ENCODE measurements at regions not wholly inside any gene's neighbourhood (a gene's known extent, or its start where the extent isn't known, plus 50 kb on each side); places are given as distances from the start of the nearest gene placed in this dataset.
A peak's percentile ranks its signal among the peaks of the same experiment; 100 is the strongest.

GRCh38 chr13:50080911-50081678, 65.9 kb downstream of the KCNRG start:
- peak; percentile 18; the same call in 1 of the 2 replicates for TF ChIP-seq MYC (IDR thresholded peaks at IDR 0.05; ENCODE audit: low read depth, low read length)
- TF ChIP-seq, protein P1, sequence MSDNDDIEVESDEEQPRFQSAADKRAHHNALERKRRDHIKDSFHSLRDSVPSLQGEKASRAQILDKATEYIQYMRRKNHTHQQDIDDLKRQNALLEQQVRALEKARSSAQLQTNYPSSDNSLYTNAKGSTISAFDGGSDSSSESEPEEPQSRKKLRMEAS (IDR thresholded peaks at IDR 0.05; ENCODE audit: low read depth, low read length), result no peak
- DNase-seq (ENCODE audit: low read depth), result peak; percentile 75
- H3K4me3 ChIP-seq (ENCODE audit: low read depth, low read length), result peak overlapping the region; percentile 80

DNA sequence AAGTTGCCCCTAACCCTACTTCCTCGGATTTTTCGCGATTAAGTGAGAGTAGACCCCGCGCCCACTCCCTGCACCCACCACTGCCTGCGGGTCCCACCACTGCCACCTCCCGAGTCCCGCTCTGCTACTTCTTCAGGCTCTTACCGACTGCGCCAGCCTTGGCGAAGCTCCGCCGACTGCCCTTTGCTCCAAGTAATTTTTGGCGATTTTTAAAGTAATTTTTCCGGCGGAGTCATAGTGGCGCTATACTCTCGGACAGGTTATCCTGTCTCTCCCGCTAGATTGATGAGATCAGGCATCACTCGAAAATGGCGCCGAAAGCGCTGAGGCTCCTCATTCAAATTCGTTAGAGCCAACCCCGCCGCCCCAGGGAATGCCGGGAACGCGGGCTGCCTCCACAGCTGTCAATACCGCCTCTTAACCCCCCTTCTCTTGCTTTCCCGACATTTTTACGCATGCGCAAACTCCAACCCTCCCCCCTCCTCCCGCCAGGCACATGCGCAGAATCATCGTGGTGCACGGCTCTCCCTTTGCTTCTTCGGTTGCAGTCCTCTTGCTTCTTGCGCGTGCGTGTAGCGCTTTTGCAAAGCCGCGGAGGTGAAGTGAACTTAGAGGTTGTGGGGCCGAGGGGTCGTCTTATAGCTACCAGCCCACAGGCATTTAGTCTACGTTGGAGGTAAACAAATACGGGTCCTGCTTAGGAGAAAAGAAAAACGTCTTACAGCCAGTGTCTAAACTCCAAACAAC, 66.6 kb downstream of the KCNRG start:
- peak overlapping the region; percentile 95 for H3K4me3 ChIP-seq (ENCODE audit: low read depth, low read length)
- TF ChIP-seq, protein P2, sequence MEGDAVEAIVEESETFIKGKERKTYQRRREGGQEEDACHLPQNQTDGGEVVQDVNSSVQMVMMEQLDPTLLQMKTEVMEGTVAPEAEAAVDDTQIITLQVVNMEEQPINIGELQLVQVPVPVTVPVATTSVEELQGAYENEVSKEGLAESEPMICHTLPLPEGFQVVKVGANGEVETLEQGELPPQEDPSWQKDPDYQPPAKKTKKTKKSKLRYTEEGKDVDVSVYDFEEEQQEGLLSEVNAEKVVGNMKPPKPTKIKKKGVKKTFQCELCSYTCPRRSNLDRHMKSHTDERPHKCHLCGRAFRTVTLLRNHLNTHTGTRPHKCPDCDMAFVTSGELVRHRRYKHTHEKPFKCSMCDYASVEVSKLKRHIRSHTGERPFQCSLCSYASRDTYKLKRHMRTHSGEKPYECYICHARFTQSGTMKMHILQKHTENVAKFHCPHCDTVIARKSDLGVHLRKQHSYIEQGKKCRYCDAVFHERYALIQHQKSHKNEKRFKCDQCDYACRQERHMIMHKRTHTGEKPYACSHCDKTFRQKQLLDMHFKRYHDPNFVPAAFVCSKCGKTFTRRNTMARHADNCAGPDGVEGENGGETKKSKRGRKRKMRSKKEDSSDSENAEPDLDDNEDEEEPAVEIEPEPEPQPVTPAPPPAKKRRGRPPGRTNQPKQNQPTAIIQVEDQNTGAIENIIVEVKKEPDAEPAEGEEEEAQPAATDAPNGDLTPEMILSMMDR (IDR thresholded peaks at IDR 0.05; ENCODE audit: low read depth, low read length), result no peak
- TF ChIP-seq, protein P1 (IDR thresholded peaks at IDR 0.05; ENCODE audit: low read depth, low read length), result peak; percentile 94
- TF ChIP-seq MYC (IDR thresholded peaks at IDR 0.05; ENCODE audit: low read depth, low read length), result peak; percentile 92
- TF ChIP-seq POLR2A (IDR thresholded peaks at IDR 0.05; ENCODE audit: extremely low read depth, insufficient read length), result peak; percentile 88
- peak; percentile 99 for DNase-seq (ENCODE audit: low read depth)

DNA sequence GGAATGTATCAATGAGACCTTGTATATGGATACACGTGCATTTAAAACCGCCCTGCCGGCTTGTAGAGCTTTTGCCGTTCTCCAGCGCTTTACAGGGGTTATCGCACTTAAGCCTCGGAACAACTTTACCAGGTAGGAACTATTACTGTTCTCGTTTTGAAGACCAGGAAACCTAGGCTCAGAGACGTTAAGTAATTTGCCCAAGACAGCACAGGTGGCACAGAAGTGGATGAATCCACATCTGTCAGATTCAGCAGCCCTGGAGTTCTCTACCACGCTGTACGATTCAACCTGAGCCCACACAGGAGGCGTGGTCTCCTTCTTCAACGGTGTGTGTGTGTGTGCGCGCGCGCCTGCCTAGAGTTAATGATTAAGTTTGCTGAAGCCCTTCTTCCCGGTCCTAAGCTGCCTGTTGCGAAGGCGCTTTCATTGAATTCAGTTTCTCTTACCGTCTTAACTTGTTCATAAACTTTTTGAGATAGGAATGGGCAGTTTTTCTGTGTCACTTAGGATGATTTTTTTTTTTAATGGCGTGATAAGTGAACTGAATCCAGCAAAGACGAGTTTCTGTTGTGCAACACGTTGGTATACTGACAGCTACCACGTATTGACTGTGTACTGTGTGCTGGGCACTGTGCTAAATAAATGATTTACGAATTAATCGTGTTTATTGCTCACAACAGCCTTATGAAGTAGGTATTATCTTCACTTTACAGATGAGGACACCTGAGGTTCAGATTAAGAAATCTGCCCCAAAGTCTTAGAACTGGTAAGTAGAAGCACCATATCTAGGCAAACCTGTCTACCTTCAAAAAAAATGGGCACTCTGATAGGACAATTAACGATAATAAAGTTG, 67.4 kb downstream of the KCNRG start:
- peak; percentile 94 for DNase-seq (ENCODE audit: low read depth)
- peak; percentile 59 for TF ChIP-seq MYC (IDR thresholded peaks at IDR 0.05; ENCODE audit: low read depth, low read length)
- TF ChIP-seq, protein P1 (IDR thresholded peaks at IDR 0.05; ENCODE audit: low read depth, low read length), result peak; percentile 23; the same call in 1 of the 2 replicates
- no peak for TF ChIP-seq POLR2A (IDR thresholded peaks at IDR 0.05; ENCODE audit: extremely low read depth, insufficient read length)
- peak overlapping the region; percentile 95 for H3K4me3 ChIP-seq (ENCODE audit: low read depth, low read length)

- TF ChIP-seq, protein P1 (IDR thresholded peaks at IDR 0.05; ENCODE audit: low read depth, low read length), result no peak
- TF ChIP-seq, protein P2 (IDR thresholded peaks at IDR 0.05; ENCODE audit: low read depth, low read length), result peak; percentile 46
- DNase-seq (ENCODE audit: low read depth), result peak; percentile 69
- H3K4me3 ChIP-seq (ENCODE audit: low read depth, low read length), result peak overlapping the region; percentile 95
These were observed 69.8 kb downstream of the KCNRG start for GRCh38 chr13:50085063-50085462.

DNA sequence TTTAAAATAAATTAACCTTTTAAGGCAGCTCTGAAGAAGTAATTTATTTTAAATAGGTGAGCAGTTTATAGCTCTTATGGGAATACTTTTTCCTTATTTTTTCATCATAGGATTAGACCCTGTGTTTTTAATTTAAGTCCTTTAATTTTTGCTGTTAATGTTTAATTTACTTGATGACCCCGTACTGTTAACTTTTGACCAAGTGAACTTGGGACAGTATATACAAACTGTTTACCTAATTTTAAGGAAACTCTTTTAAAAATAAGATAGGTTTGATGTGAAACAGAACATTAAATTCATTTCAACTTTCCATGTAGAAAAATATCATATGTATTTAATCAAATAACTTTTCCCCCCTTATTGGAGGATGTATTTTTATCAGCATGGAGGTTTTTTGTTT, 74.4 kb downstream of the KCNRG start:
- no peak for TF ChIP-seq MYC (IDR thresholded peaks at IDR 0.05; ENCODE audit: low read depth, low read length)
- TF ChIP-seq, protein P1 (IDR thresholded peaks at IDR 0.05; ENCODE audit: low read depth, low read length), result no peak
- TF ChIP-seq POLR2A (IDR thresholded peaks at IDR 0.05; ENCODE audit: extremely low read depth, insufficient read length), result no peak
- TF ChIP-seq, protein P2 (IDR thresholded peaks at IDR 0.05; ENCODE audit: low read depth, low read length), result no peak
- DNase-seq (ENCODE audit: low read depth), result no peak
- no peak overlapping the region for H3K4me3 ChIP-seq (ENCODE audit: low read depth, low read length)

GRCh38 chr13:50090211-50090610, 75.0 kb downstream of the KCNRG start:
- TF ChIP-seq, protein P2 (IDR thresholded peaks at IDR 0.05; ENCODE audit: low read depth, low read length), result no peak
- no peak for TF ChIP-seq MYC (IDR thresholded peaks at IDR 0.05; ENCODE audit: low read depth, low read length)
- DNase-seq (ENCODE audit: low read depth), result no peak
- no peak overlapping the region for H3K4me3 ChIP-seq (ENCODE audit: low read depth, low read length)
